Neural cell (in vitro differentiated cells): ENCODE measurements at regions not wholly inside any gene's neighbourhood (a gene's known extent, or its start where the extent isn't known, plus 50 kb on each side); places are given as distances from the start of the nearest gene placed in this dataset.
"Not testable (repeated sequence)": the region's sequence is repeated elsewhere in the genome, so short reads cannot be mapped to it uniquely, and the experiment has no call there.

Source experiments
- MXI1 ChIP-seq: fragments of 450-650 bp; conservative IDR thresholded peaks from 2 replicates; pipeline ENCODE4 v1.6.1; 2014; ENCODE audit warnings: antibody characterized with exemption, mild to moderate bottlenecking; ENCODE audit not compliant: poor library complexity, severe bottlenecking
- RAD21 ChIP-seq: fragments of 450-650 bp; conservative IDR thresholded peaks from 2 replicates; pipeline ENCODE4 v1.6.1; 2014; ENCODE audit warnings: antibody characterized with exemption, mild to moderate bottlenecking, moderate library complexity
- SMC3 ChIP-seq: fragments of 450-650 bp; conservative IDR thresholded peaks from 2 replicates; pipeline ENCODE4 v1.6.1; 2014; ENCODE audit warnings: antibody characterized with exemption, mild to moderate bottlenecking, moderate library complexity; ENCODE audit not compliant: poor library complexity
- TF ChIP-seq, protein P1 (sequence below): fragments of 450-650 bp; IDR thresholded peaks from 2 replicates; pipeline ENCODE4 v1.5.1; 2014; ENCODE audit warnings: antibody characterized with exemption, mild to moderate bottlenecking, moderate library complexity; ENCODE audit not compliant: poor library complexity, severe bottlenecking
- TF ChIP-seq, protein P2 (sequence below): IDR thresholded peaks from 2 replicates; pipeline ENCODE4 v1.6.1; 2012; ENCODE audit warnings: borderline replicate concordance

DNA sequence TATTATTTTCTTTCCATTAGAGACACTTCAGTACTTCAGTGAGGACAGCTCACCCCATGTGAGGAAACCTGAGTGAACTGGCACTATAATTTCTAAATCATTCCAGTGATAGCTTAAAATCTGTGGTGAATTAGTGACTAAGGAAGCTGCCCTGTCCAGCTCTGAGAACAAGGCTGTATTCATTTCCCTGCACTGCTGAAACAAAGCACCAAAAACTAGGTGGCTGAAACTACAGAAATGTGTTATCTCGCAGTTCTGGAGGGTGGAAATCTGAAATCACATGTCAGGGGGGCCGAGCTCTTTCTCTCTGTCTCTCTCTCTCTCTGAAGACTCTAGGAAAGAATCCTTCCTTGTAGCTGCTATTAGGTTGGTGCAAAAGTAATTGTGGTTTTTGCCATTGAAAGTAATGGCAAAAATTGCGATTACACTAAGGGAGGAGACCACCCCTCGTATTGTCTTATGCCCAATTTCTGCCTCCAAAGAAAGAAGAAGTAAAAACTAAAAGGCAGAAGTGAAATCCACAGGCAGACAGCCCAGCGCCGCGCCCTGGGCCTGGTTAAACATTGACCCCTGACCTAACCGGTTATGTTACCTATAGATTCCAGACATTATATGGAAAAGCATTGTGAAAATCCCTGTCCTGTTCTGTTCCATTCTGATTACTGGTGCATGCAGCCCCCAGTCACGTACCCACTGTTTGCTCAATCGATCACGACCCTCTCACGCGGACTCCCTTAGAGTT lies 153.0 kb upstream of the LRRN1 start:
- TF ChIP-seq SMC3, RAD21, MXI1: not testable (repeated sequence)
- TF ChIP-seq, protein P1, sequence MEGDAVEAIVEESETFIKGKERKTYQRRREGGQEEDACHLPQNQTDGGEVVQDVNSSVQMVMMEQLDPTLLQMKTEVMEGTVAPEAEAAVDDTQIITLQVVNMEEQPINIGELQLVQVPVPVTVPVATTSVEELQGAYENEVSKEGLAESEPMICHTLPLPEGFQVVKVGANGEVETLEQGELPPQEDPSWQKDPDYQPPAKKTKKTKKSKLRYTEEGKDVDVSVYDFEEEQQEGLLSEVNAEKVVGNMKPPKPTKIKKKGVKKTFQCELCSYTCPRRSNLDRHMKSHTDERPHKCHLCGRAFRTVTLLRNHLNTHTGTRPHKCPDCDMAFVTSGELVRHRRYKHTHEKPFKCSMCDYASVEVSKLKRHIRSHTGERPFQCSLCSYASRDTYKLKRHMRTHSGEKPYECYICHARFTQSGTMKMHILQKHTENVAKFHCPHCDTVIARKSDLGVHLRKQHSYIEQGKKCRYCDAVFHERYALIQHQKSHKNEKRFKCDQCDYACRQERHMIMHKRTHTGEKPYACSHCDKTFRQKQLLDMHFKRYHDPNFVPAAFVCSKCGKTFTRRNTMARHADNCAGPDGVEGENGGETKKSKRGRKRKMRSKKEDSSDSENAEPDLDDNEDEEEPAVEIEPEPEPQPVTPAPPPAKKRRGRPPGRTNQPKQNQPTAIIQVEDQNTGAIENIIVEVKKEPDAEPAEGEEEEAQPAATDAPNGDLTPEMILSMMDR = not testable (repeated sequence)
- TF ChIP-seq, protein P2, sequence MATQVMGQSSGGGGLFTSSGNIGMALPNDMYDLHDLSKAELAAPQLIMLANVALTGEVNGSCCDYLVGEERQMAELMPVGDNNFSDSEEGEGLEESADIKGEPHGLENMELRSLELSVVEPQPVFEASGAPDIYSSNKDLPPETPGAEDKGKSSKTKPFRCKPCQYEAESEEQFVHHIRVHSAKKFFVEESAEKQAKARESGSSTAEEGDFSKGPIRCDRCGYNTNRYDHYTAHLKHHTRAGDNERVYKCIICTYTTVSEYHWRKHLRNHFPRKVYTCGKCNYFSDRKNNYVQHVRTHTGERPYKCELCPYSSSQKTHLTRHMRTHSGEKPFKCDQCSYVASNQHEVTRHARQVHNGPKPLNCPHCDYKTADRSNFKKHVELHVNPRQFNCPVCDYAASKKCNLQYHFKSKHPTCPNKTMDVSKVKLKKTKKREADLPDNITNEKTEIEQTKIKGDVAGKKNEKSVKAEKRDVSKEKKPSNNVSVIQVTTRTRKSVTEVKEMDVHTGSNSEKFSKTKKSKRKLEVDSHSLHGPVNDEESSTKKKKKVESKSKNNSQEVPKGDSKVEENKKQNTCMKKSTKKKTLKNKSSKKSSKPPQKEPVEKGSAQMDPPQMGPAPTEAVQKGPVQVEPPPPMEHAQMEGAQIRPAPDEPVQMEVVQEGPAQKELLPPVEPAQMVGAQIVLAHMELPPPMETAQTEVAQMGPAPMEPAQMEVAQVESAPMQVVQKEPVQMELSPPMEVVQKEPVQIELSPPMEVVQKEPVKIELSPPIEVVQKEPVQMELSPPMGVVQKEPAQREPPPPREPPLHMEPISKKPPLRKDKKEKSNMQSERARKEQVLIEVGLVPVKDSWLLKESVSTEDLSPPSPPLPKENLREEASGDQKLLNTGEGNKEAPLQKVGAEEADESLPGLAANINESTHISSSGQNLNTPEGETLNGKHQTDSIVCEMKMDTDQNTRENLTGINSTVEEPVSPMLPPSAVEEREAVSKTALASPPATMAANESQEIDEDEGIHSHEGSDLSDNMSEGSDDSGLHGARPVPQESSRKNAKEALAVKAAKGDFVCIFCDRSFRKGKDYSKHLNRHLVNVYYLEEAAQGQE = not testable (repeated sequence)
